ENCODE measurements at regions not wholly inside any gene's neighbourhood (a gene's known extent, or its start where the extent isn't known, plus 50 kb on each side); places are given as distances from the start of the nearest gene placed in this dataset.

GRCh38 chr18:53603276-53603675 is 621.2 kb downstream of the MBD2 start:
- TF ChIP-seq POLR2A (IDR thresholded peaks at IDR 0.05) (no peak), CTCF (IDR thresholded peaks at IDR 0.05) (no peak)
